A549 (cell line): ENCODE measurements at regions not wholly inside any gene's neighbourhood (a gene's known extent, or its start where the extent isn't known, plus 50 kb on each side); places are given as distances from the start of the nearest gene placed in this dataset.

Source experiments
- BHLHE40 ChIP-seq: IDR thresholded peaks from 2 replicates; pipeline ENCODE4 v1.6.1; 2012; ENCODE audit warnings: low read depth, low read length, inconsistent platforms
- CEBPB ChIP-seq, 2 experiments: fragments of >200 bp in 1 of 2; sonication (Bioruptor Twin) in 1 of 2; formaldehyde crosslinking in 1 of 2; IDR thresholded peaks; 2 replicates each; pipeline ENCODE4 v1.6.1; 2012 to 2016
- ESRRA ChIP-seq: fragments of 150-350 bp; IDR thresholded peaks from 2 replicates; pipeline ENCODE4 v1.6.1; 2014; ENCODE audit warnings: mild to moderate bottlenecking, low read length, borderline replicate concordance
- HEYL ChIP-seq: fragments of 250-450 bp; sonication (Bioruptor Pico); IDR thresholded peaks from 2 replicates; pipeline ENCODE4 v1.8.0; 2021; ENCODE audit warnings: mild to moderate bottlenecking, moderate library complexity
- POLR2A ChIP-seq: IDR thresholded peaks from 2 replicates; pipeline ENCODE4 v1.6.1; 2012; ENCODE audit warnings: mild to moderate bottlenecking, low read length
- TF ChIP-seq, protein P1 (sequence below): fragments of 450-650 bp; IDR thresholded peaks from 2 replicates; pipeline ENCODE4 v1.6.1; 2014; ENCODE audit warnings: antibody characterized with exemption

DNA sequence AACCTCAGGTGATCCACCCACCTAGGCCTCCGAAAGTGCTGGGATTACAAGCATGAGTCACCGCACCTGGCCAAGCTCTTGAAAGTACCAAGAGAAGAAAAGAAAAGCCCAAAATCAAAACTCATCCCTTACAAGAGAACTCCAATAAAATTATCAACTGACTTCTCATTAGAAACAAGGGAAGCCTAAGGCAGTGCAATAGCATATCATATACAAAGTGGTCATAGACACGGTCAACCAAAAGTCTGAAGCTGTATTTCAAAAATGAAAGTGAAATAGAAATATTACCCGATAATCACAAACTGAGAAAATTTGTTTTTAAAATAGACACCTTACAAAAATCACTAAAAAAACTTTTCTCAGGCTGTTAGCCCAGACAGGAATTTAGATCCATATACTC lies 1321.1 kb upstream of the GJE1 start:
- no peak for TF ChIP-seq ESRRA
- no peak for TF ChIP-seq CEBPB (IDR thresholded peaks at IDR 0.05)
- TF ChIP-seq BHLHE40 = no peak
- TF ChIP-seq HEYL (CRISPR knock-in tag) = no peak
- TF ChIP-seq, protein P1, sequence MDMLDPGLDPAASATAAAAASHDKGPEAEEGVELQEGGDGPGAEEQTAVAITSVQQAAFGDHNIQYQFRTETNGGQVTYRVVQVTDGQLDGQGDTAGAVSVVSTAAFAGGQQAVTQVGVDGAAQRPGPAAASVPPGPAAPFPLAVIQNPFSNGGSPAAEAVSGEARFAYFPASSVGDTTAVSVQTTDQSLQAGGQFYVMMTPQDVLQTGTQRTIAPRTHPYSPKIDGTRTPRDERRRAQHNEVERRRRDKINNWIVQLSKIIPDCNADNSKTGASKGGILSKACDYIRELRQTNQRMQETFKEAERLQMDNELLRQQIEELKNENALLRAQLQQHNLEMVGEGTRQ = no peak
- TF ChIP-seq POLR2A = no peak
